HG03139 (cell line): ENCODE measurements at regions not wholly inside any gene's neighbourhood (a gene's known extent, or its start where the extent isn't known, plus 50 kb on each side); places are given as distances from the start of the nearest gene placed in this dataset.

Experiments
- ATAC-seq: cut with Tn5 transposase; IDR thresholded peaks from one replicate; pipeline ENCODE4 v1.9.1; 2021; ENCODE audit not compliant: unreplicated experiment

GRCh38 chr2:176709149-176709951 lies 440.1 kb downstream of the MTX2 start:
- no peak for ATAC-seq

DNA sequence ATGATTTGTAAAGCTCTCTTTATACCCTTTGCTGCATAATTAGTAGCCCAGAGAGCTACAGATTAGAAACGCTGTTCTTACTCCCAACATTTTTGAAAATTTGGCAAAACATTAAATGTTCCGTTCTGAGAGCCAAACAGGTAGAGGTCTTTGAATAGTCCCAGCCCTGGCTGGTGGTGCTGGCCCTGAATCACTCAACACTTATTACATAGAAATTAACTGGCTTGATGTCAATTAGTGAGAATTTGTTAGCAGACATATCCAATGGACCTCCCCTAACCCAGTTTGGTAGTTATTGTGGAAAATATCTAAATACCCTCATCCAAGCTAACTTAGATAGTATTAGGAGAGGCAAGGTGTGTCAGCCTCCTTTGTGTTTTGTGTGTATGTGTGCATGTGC lies 440.7 kb downstream of the MTX2 start:
- ATAC-seq: no peak

DNA sequence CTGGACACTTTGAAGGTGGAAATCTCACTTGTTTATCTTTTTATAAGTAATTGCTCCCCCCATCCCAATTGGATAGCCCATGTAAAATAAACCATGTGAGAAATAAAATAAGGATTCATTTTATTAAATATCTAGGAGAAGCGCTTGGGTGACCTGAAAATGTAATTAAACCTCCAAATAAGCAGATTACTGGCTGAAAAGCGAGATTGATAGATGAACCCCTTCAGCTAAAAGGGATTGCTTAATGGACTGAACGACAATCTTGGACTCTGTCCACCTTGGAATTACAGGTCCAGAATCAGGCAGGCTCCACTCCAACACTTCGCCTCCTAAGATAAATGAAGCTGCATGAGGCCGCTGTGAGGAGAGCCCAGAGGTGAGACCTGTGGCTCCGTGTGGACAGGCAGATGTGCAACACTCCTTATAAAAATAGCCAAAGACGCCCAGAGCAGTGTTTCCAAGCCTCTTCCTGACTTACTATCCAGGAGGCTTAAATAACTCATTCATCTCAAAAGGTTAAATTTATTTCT lies 441.5 kb downstream of the MTX2 start:
- no peak for ATAC-seq

DNA sequence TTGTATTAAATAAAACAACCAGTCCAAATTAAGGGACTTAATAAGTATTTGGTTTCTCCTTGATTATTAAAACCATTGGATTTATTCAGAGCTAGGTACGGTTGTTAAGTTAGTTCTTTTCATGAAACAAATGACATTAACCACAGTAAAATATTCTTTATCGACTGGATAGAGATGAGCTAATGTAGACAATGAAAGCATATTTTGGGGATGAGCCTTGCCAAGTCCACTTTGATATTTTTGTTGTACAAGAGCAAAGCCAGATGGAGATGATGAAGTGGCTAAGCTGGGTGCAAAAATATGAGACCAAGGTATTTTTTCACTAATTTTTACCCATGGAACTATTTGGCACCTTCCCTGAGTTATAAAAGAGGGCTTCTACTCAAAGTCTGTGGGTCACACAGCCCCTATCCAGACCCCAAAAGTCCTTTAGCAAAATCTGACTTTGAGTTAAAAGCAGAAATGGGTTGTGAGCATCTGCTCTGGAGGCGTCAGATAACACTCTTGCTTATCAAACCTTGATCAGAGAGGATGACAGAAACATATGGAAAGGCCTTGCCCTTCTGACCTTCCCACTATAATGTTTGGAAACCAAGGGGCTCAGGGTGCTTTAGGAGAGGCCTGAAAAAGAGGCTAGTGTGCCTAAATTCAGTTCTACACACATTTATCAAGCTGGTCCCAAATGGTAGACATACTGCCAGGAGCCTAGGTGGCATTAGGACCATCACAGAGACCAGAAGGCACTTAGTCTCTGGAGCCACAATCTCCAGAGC lies 456.8 kb downstream of the MTX2 start:
- no peak for ATAC-seq

- no peak for ATAC-seq
Observed at GRCh38 chr2:176727696-176728095, 458.5 kb downstream of the MTX2 start.

GRCh38 chr2:176729706-176730569 lies 460.7 kb downstream of the MTX2 start:
- ATAC-seq: no peak

GRCh38 chr2:176732780-176733179 lies 463.5 kb downstream of the MTX2 start:
- no peak for ATAC-seq

GRCh38 chr2:176733698-176734430 lies 464.6 kb downstream of the MTX2 start:
- ATAC-seq: no peak

- ATAC-seq: no peak
Observed at GRCh38 chr2:176734868-176735267, 465.6 kb downstream of the MTX2 start.

- no peak for ATAC-seq
Observed at GRCh38 chr2:176742271-176742670, 470.3 kb upstream of the HNRNPA3 start.

GRCh38 chr2:176743671-176744070 lies 468.9 kb upstream of the HNRNPA3 start:
- ATAC-seq: no peak

GRCh38 chr2:176744146-176744545 lies 468.4 kb upstream of the HNRNPA3 start:
- no peak for ATAC-seq

- ATAC-seq: no peak
Observed at GRCh38 chr2:176745543-176746200, 466.9 kb upstream of the HNRNPA3 start.

DNA sequence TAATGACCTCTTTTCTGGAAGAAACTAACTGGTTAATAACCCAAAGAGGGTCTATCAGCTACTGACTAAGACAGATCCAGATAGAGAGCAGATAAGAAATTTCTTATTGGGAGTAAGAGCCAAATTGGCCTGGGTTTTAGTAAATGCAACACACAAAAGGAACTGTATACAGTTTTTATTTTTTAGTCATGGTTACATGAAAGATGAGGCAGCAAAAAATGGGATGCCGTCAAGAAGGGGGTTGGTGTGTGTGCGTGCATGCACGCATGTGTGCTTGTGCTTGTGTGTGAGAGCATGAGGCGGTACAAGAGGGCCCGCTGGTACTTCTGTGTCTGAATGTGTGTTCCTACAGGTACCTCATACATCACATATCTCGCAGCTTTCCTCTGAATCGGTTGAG lies 466.2 kb upstream of the HNRNPA3 start:
- ATAC-seq: no peak

DNA sequence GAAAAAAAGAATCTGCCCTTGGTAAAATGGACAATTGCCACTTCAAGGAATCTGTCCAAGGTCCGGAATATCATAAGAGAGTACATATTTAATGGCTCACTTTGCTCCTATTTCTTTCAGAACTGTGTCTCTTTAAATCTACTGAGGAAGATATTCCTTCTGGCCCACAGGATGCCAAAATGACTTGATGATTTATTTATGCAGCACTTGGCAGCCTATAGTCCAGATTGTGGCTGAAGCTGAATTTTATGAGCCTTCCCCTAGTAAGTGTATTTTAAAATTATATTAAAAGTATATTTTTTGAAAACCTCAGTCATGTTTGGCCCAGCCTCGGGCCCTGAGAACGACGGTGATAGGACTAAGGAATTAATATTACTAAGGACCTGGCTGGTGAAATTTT lies 465.1 kb upstream of the HNRNPA3 start:
- no peak for ATAC-seq

DNA sequence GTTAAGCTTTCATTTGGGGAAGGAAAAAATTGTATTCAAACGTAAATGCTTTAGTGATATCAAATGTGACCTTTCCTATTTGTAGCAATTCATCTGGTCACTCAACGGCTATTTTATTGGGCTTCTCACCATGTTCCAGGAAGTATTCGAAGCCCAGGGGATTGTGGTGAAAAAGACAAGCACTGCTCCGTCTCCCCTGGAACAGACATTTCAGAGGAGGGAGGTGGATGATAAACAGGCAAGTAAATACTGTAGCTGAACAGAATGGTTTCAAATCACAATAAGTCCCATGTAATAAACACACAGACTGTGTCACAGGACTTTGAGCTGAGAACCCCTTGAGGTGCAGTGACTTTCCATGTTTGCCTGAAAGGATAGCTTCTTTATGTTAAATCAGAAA lies 464.7 kb upstream of the HNRNPA3 start:
- no peak for ATAC-seq

- ATAC-seq: no peak
Observed at GRCh38 chr2:176748662-176749061, 463.9 kb upstream of the HNRNPA3 start.

DNA sequence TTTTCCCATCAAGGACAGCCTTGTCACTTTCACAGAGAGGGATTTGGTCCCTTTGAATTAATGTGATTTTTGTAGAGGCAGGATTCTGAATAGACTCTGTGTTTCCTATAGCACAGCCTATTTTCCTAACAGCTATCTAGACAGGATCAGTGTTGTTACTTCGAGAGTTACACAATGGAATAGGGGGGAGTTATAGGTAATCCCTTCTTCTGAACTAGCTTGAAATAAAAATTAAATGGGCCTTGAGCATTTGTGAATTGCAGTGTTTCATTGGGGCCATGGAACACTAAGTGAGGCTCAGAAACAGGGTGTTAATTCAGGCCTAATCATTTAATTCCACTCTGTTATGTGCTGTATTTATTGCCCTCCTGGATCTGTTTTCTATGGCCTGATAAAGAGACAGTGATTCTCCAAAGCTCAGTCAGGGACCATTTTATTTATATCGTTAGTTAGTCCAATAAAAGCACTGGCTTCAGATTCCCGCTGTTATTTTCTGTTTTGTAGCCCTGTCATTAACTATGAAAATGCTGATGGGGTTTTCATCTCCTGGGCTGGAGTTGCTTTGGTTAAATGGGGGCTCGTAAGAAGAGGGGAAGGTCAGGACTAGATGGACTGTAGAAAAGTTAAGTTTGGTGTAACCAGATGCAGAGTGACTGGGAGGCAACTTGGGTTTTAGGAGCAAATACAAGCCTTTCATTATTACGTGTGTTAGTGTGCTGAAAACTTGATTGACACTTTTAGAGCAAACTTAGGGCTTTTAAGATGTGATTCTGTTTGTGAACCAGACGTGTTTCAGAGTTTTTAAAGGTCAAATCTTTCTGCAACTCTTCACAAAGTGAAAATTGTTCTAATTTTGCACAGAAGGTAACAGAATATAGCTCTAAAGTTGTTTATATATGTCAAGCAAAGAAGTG lies 461.0 kb upstream of the HNRNPA3 start:
- no peak for ATAC-seq

GRCh38 chr2:176752295-176752694 lies 460.3 kb upstream of the HNRNPA3 start:
- ATAC-seq: no peak
